Stimulated activated CD8-positive, alpha-beta memory T cell treated with anti-CD3 and anti-CD28 coated beads, Interleukin-12 subunit alpha, Interleukin-12 subunit beta, amount 100 ng/mL, for 4 hours (primary cell): ENCODE measurements at regions not wholly inside any gene's neighbourhood (a gene's known extent, or its start where the extent isn't known, plus 50 kb on each side); places are given as distances from the start of the nearest gene placed in this dataset.

ENCODE experiments used
- DNase-seq: peaks from one replicate; pipeline ENCODE4 v3.0.0-alpha.2; 2020; ENCODE audit warnings: low read depth

- no peak for DNase-seq
These were observed 113.0 kb upstream of the FGF3 start for GRCh38 chr11:69931994-69932910.

- DNase-seq: no peak
These were observed 115.8 kb upstream of the FGF3 start for GRCh38 chr11:69934861-69935494.

GRCh38 chr11:69935941-69936505 lies 116.8 kb upstream of the FGF3 start:
- no peak for DNase-seq

- no peak for DNase-seq
These were observed 117.6 kb upstream of the FGF3 start for GRCh38 chr11:69936771-69937170.

GRCh38 chr11:69938206-69938605 lies 119.0 kb upstream of the FGF3 start:
- no peak for DNase-seq

GRCh38 chr11:69939551-69940245 lies 120.5 kb upstream of the FGF3 start:
- DNase-seq: no peak

- no peak for DNase-seq
These were observed 121.0 kb upstream of the FGF3 start for GRCh38 chr11:69940246-69940610.

GRCh38 chr11:69941546-69942332 lies 122.5 kb upstream of the FGF3 start:
- no peak for DNase-seq

GRCh38 chr11:69942333-69942820 lies 123.2 kb upstream of the FGF3 start:
- DNase-seq: no peak

GRCh38 chr11:69943066-69943465 lies 123.8 kb upstream of the FGF3 start:
- DNase-seq: no peak

- DNase-seq: no peak
These were observed 124.3 kb upstream of the FGF3 start for GRCh38 chr11:69943506-69943905.

GRCh38 chr11:69944146-69944795 lies 125.1 kb upstream of the FGF3 start:
- no peak for DNase-seq

GRCh38 chr11:69945157-69945556 lies 125.9 kb upstream of the FGF3 start:
- no peak for DNase-seq

- no peak for DNase-seq
These were observed 128.0 kb upstream of the FGF3 start for GRCh38 chr11:69947059-69947792.

GRCh38 chr11:69947793-69948255 lies 128.6 kb upstream of the FGF3 start:
- DNase-seq: no peak

- DNase-seq: no peak
These were observed 129.3 kb upstream of the FGF3 start for GRCh38 chr11:69948256-69949141.

GRCh38 chr11:69949327-69949726 lies 128.8 kb upstream of the ANO1 start:
- no peak for DNase-seq

GRCh38 chr11:69950120-69950519 lies 128.0 kb upstream of the ANO1 start:
- DNase-seq: no peak

- DNase-seq: no peak
These were observed 127.5 kb upstream of the ANO1 start for GRCh38 chr11:69950621-69951020.
